WTC11 (cell line): ENCODE measurements at regions not wholly inside any gene's neighbourhood (a gene's known extent, or its start where the extent isn't known, plus 50 kb on each side); places are given as distances from the start of the nearest gene placed in this dataset.

ENCODE experiments used
- ATAC-seq: fragments of 200-7000 bp; cut with Tn5 transposase; 2 replicates; pipeline ENCODE4 v1.10.0; 2021; ENCODE audit warnings: mild to moderate bottlenecking, moderate library complexity
- CTCF ChIA-PET: fragments of 300-600 bp; sonication (Branson Sonifier 250); formaldehyde crosslinking; loops from one replicate; lab custom pipeline; 2021; ENCODE audit warnings: antibody characterized with exemption; lab: Charles Lee
- POLR2A ChIA-PET: fragments of 350-600 bp; sonication (Branson Sonifier 250); formaldehyde crosslinking; loops from one replicate; lab custom pipeline; 2021; ENCODE audit warnings: antibody characterized with exemption; lab: Charles Lee
- DNase-seq: peaks from one replicate; pipeline ENCODE4 v3.0.0; 2021; ENCODE audit warnings: low spot score
- H3K27ac Mint-ChIP-seq: 2 replicates; pipeline ENCODE4 v1.8.0; 2021; ENCODE audit warnings: mixed read lengths
- H3K27me3 Mint-ChIP-seq: 2 replicates; pipeline ENCODE4 v1.8.0; 2021; ENCODE audit warnings: low read depth, mild to moderate bottlenecking, moderate library complexity, mixed read lengths
- H3K36me3 Mint-ChIP-seq: 2 replicates; pipeline ENCODE4 v1.8.0; 2021; ENCODE audit warnings: mixed read lengths
- H3K4me1 Mint-ChIP-seq: 2 replicates; pipeline ENCODE4 v1.8.0; 2022; ENCODE audit warnings: mixed read lengths
- H3K4me3 Mint-ChIP-seq: 2 replicates; pipeline ENCODE4 v1.8.0; 2021; ENCODE audit warnings: mild to moderate bottlenecking, moderate library complexity, mixed read lengths
- H3K9me3 Mint-ChIP-seq: 2 replicates; pipeline ENCODE4 v1.8.0; 2021; ENCODE audit warnings: mixed read lengths
- ARID4B ChIP-seq: sonication (generic); formaldehyde crosslinking; IDR thresholded peaks from 2 replicates; pipeline ENCODE4 v1.8.0; 2023; ENCODE audit warnings: missing genetic modification reagents, mild to moderate bottlenecking, borderline replicate concordance
- CREB1 ChIP-seq: sonication (generic); formaldehyde crosslinking; IDR thresholded peaks from 2 replicates; pipeline ENCODE4 v1.8.0; 2023; ENCODE audit warnings: mild to moderate bottlenecking, missing genetic modification reagents
- JAZF1 ChIP-seq: fragments of 250-450 bp; sonication (Bioruptor Pico); IDR thresholded peaks from 2 replicates; pipeline ENCODE4 v1.9.0; 2021; ENCODE audit warnings: moderate library complexity, mild to moderate bottlenecking, inconsistent platforms
- NFATC4 ChIP-seq: fragments of 250-450 bp; sonication (Bioruptor Pico); IDR thresholded peaks from 2 replicates; pipeline ENCODE4 v1.9.0; 2021; ENCODE audit warnings: mild to moderate bottlenecking
- OVOL2 ChIP-seq: fragments of 250-450 bp; sonication (Bioruptor Pico); IDR thresholded peaks from 2 replicates; pipeline ENCODE4 v1.9.0; 2021; ENCODE audit warnings: mild to moderate bottlenecking, borderline replicate concordance
- PRDM15 ChIP-seq: sonication (generic); formaldehyde crosslinking; IDR thresholded peaks from 2 replicates; pipeline ENCODE4 v1.8.0; 2022; ENCODE audit warnings: missing genetic modification reagents
- PRRX2 ChIP-seq: fragments of 250-450 bp; sonication (Bioruptor Pico); IDR thresholded peaks from 2 replicates; pipeline ENCODE4 v1.8.0; 2021; ENCODE audit warnings: mild to moderate bottlenecking
- RORB ChIP-seq: fragments of 250-450 bp; sonication (Bioruptor Pico); IDR thresholded peaks from 2 replicates; pipeline ENCODE4 v1.9.0; 2021; ENCODE audit warnings: mild to moderate bottlenecking
- SMAD3 ChIP-seq: sonication (generic); formaldehyde crosslinking; IDR thresholded peaks from 2 replicates; pipeline ENCODE4 v1.8.0; 2022; ENCODE audit warnings: missing genetic modification reagents, mild to moderate bottlenecking, borderline replicate concordance
- SP1 ChIP-seq: sonication (generic); formaldehyde crosslinking; conservative IDR thresholded peaks from 2 replicates; pipeline ENCODE4 v1.8.1; 2022; ENCODE audit warnings: missing genetic modification reagents
- TEAD1 ChIP-seq: sonication (generic); formaldehyde crosslinking; IDR thresholded peaks from 2 replicates; pipeline ENCODE4 v1.8.0; 2022; ENCODE audit warnings: mild to moderate bottlenecking, missing genetic modification reagents
- ZNF232 ChIP-seq: sonication (generic); formaldehyde crosslinking; IDR thresholded peaks from 2 replicates; pipeline ENCODE4 v1.8.0; 2022; ENCODE audit warnings: mild to moderate bottlenecking, missing genetic modification reagents
- ZNF317 ChIP-seq: sonication (generic); formaldehyde crosslinking; IDR thresholded peaks from 2 replicates; pipeline ENCODE4 v1.8.1; 2023; ENCODE audit warnings: low read depth, mild to moderate bottlenecking, moderate library complexity, missing genetic modification reagents, borderline replicate concordance
- TF ChIP-seq, protein P1 (sequence below): fragments of 250-450 bp; sonication (Bioruptor Pico); IDR thresholded peaks from 2 replicates; pipeline ENCODE4 v1.9.0; 2021; ENCODE audit warnings: moderate library complexity, mild to moderate bottlenecking, inconsistent platforms, borderline replicate concordance
- TF ChIP-seq, protein P2 (sequence below): sonication (generic); formaldehyde crosslinking; IDR thresholded peaks from 2 replicates; pipeline ENCODE4 v1.8.1; 2023; ENCODE audit warnings: mild to moderate bottlenecking, missing genetic modification reagents, borderline replicate concordance

GRCh38 chr6:153698001-153698400 is 341.0 kb upstream of the OPRM1 start:
- ChIA-PET POLR2A (no interaction called here), CTCF (no interaction called here)
- Mint-ChIP-seq H3K27ac (no peak overlapping the region), H3K27me3 (no peaks in the 10 kb centered on the region), H3K9me3 (no peaks in the 10 kb centered on the region), H3K4me3 (no peak overlapping the region), H3K36me3 (no peaks in the 10 kb centered on the region), H3K4me1 (no peaks in the 10 kb centered on the region)
- no peak for TF ChIP-seq CREB1 (CRISPR knock-in tag)
- no peak for TF ChIP-seq ARID4B (CRISPR knock-in tag)
- TF ChIP-seq JAZF1 (CRISPR knock-in tag): no peak
- TF ChIP-seq OVOL2 (CRISPR knock-in tag): no peak
- TF ChIP-seq SMAD3 (CRISPR knock-in tag): no peak
- TF ChIP-seq, protein P1, sequence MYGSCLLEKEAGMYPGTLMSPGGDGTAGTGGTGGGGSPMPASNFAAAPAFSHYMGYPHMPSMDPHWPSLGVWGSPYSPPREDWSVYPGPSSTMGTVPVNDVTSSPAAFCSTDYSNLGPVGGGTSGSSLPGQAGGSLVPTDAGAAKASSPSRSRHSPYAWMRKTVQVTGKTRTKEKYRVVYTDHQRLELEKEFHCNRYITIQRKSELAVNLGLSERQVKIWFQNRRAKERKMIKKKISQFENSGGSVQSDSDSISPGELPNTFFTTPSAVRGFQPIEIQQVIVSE (CRISPR knock-in tag): no peak
- TF ChIP-seq SP1 (CRISPR knock-in tag): no peak
- no peak for TF ChIP-seq RORB (CRISPR knock-in tag)
- TF ChIP-seq, protein P2, sequence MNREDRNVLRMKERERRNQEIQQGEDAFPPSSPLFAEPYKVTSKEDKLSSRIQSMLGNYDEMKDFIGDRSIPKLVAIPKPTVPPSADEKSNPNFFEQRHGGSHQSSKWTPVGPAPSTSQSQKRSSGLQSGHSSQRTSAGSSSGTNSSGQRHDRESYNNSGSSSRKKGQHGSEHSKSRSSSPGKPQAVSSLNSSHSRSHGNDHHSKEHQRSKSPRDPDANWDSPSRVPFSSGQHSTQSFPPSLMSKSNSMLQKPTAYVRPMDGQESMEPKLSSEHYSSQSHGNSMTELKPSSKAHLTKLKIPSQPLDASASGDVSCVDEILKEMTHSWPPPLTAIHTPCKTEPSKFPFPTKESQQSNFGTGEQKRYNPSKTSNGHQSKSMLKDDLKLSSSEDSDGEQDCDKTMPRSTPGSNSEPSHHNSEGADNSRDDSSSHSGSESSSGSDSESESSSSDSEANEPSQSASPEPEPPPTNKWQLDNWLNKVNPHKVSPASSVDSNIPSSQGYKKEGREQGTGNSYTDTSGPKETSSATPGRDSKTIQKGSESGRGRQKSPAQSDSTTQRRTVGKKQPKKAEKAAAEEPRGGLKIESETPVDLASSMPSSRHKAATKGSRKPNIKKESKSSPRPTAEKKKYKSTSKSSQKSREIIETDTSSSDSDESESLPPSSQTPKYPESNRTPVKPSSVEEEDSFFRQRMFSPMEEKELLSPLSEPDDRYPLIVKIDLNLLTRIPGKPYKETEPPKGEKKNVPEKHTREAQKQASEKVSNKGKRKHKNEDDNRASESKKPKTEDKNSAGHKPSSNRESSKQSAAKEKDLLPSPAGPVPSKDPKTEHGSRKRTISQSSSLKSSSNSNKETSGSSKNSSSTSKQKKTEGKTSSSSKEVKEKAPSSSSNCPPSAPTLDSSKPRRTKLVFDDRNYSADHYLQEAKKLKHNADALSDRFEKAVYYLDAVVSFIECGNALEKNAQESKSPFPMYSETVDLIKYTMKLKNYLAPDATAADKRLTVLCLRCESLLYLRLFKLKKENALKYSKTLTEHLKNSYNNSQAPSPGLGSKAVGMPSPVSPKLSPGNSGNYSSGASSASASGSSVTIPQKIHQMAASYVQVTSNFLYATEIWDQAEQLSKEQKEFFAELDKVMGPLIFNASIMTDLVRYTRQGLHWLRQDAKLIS (CRISPR knock-in tag): no peak
- no peak for TF ChIP-seq ZNF317 (CRISPR knock-in tag)
- TF ChIP-seq NFATC4 (CRISPR knock-in tag): no peak
- TF ChIP-seq PRRX2 (CRISPR knock-in tag): no peak
- no peak for TF ChIP-seq TEAD1
- no peak for TF ChIP-seq PRDM15 (CRISPR knock-in tag)
- TF ChIP-seq ZNF232 (CRISPR knock-in tag): no peak
- ATAC-seq (no peak), DNase-seq (no peak)
